NB4 (cell line): ENCODE measurements at regions not wholly inside any gene's neighbourhood (a gene's known extent, or its start where the extent isn't known, plus 50 kb on each side); places are given as distances from the start of the nearest gene placed in this dataset.
"Not testable (repeated sequence)": the region's sequence is repeated elsewhere in the genome, so short reads cannot be mapped to it uniquely, and the experiment has no call there.

Source experiments
- DNase-seq: peaks from one replicate; pipeline ENCODE4 v3.0.0; 2010; ENCODE audit warnings: low read depth
- H3K4me3 ChIP-seq: one replicate; pipeline ENCODE4 v1.5.1; 2011; ENCODE audit warnings: mild to moderate bottlenecking, low read depth, low read length, moderate library complexity
- CTCF ChIP-seq: IDR thresholded peaks from one replicate; pipeline ENCODE4 v1.5.1; 2012; ENCODE audit warnings: low read depth, low read length
- MYC ChIP-seq: IDR thresholded peaks from 2 replicates; pipeline ENCODE4 v1.6.1; 2011; ENCODE audit warnings: low read depth, low read length
- POLR2A ChIP-seq: IDR thresholded peaks from 2 replicates; pipeline ENCODE4 v1.6.1; 2011; ENCODE audit warnings: mild to moderate bottlenecking; ENCODE audit not compliant: insufficient read length; ENCODE audit errors: extremely low read depth
- TF ChIP-seq, protein P1 (sequence below): IDR thresholded peaks from 2 replicates; pipeline ENCODE4 v1.6.1; 2011; ENCODE audit warnings: low read depth, low read length

DNA sequence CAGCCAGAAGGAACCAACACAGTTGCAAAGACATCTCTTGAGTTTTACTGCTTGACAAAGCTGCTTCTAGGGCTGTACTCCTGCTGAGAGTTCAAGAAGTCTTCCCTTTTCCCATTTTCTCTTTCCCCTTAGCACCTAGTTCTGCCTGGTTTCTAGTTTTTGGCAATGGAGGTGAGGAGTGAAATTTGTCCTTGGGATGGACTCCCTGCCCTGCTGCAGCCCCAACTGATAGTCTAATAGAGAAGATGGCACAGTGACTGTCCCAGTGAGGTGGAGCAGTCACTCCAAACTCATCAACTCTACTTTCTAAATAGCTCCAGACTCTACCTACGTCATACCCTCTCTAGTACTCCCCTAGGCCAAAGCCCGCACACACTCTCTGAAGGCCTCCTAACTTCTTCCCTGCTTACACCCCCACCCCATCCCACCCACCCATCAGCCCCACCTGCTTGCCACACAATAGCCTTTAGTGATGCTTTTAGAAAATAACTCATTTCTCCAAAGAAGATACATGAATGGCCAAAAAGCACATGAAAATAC is 164.4 kb downstream of the DDX1 start:
- H3K4me3 ChIP-seq, result no peak overlapping the region
- TF ChIP-seq CTCF (no peak), POLR2A (no peak), MYC (no peak)
- TF ChIP-seq, protein P1, sequence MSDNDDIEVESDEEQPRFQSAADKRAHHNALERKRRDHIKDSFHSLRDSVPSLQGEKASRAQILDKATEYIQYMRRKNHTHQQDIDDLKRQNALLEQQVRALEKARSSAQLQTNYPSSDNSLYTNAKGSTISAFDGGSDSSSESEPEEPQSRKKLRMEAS, result no peak
- no peak for DNase-seq

DNA sequence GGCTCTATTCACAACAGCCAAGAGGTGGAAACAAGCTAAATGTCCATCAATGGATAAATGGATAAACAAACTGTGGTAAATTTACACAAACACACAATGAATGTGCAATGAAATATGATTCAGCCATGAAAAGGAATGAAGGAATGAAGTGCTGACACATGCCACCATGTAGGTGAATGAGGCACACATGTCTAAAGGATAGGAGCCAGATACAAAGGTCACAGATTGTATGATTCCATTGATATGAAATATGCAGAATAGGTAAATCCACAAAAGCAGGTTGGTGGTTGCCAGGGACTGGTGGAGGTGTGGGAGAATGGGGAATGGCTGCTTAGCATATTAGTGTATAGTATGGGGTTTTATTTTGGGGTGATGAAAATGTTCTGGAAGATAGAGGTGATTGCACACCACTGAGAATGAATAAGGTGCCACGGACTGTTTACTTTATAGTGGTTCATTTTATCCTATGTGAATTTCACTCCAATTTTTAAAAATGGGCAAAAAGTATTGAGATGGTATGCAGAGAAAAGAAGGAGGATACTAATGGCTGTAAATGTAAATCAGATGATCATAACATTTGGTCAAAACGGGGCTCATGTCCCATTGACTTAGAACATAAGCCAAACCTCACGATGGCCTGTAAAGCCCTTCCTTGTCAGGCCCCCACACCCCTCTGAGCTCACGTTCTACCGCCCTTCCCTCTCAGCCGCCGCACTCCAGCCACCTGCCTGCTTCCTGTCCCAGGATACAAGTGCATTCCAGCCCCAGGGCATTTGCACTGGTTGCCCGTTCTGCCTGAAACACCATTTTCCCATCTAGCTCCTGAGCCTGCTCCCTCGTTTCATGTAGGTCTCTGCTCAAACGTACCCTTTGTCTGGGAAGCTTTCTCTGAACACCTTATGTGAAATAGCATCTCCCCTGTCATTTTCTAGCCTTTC is 165.5 kb downstream of the DDX1 start:
- TF ChIP-seq POLR2A (no peak), MYC (no peak), CTCF (no peak)
- TF ChIP-seq, protein P1, result no peak
- DNase-seq, result no peak
- H3K4me3 ChIP-seq, result no peak overlapping the region

- TF ChIP-seq, protein P1, result no peak
- TF ChIP-seq CTCF, result no peak
- no peak for TF ChIP-seq MYC
- no peak for TF ChIP-seq POLR2A
- H3K4me3 ChIP-seq, result no peak overlapping the region
- DNase-seq, result no peak
Measured at GRCh38 chr2:15757820-15758586, 166.3 kb downstream of the DDX1 start.

GRCh38 chr2:15758848-15759247 is 167.2 kb downstream of the DDX1 start:
- no peak overlapping the region for H3K4me3 ChIP-seq
- TF ChIP-seq POLR2A, result no peak
- no peak for DNase-seq

GRCh38 chr2:15759385-15759784 is 167.7 kb downstream of the DDX1 start:
- TF ChIP-seq POLR2A (no peak), MYC (no peak), CTCF (no peak)
- TF ChIP-seq, protein P1, result no peak
- no peak overlapping the region for H3K4me3 ChIP-seq
- no peak for DNase-seq

- not testable (repeated sequence) for H3K4me3 ChIP-seq, DNase-seq
Measured at GRCh38 chr2:15759791-15760190, 168.1 kb downstream of the DDX1 start.
